ENCODE measurements at regions not wholly inside any gene's neighbourhood (a gene's known extent, or its start where the extent isn't known, plus 50 kb on each side); places are given as distances from the start of the nearest gene placed in this dataset.

DNA sequence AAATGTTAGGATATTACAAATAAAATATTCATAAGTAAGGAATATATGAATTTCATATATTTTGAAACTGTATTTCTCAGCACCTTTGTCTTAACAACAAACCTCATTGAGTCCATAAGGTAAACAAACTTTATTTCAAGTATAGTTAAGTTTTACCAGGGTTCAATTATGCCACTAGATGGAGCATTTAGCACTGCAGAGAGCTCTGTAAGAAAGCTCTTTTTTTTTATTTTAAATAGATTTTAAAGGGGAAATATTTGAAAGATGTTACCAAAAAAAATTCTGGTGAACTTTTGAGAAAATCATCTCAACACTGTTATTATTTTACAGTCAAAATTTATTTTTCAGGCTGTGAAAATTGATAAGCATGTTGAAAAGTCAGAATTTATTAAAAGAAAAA, 955.2 kb upstream of the EYS start:
- TF ChIP-seq, protein P1, sequence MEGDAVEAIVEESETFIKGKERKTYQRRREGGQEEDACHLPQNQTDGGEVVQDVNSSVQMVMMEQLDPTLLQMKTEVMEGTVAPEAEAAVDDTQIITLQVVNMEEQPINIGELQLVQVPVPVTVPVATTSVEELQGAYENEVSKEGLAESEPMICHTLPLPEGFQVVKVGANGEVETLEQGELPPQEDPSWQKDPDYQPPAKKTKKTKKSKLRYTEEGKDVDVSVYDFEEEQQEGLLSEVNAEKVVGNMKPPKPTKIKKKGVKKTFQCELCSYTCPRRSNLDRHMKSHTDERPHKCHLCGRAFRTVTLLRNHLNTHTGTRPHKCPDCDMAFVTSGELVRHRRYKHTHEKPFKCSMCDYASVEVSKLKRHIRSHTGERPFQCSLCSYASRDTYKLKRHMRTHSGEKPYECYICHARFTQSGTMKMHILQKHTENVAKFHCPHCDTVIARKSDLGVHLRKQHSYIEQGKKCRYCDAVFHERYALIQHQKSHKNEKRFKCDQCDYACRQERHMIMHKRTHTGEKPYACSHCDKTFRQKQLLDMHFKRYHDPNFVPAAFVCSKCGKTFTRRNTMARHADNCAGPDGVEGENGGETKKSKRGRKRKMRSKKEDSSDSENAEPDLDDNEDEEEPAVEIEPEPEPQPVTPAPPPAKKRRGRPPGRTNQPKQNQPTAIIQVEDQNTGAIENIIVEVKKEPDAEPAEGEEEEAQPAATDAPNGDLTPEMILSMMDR (IDR thresholded peaks at IDR 0.05): no peak
- TF ChIP-seq POLR2A (IDR thresholded peaks at IDR 0.05) (no peak), EP300 (IDR thresholded peaks at IDR 0.05; ENCODE audit: low read depth) (no peak)
- H3K36me3 ChIP-seq: no peaks in the 10 kb centered on the region
- in situ Hi-C loops (cut with MboI; ENCODE audit: low pct_ligation_motif_present in 1 of 4, low pct_unique_long_range_greater_than_20kb in 1 of 4, low sequenced_read_pairs in 3 of 4): no loop called here
- intact Hi-C loops (cut with DNase I; ENCODE audit: low total_unique reads): no loop called here
- DNase-seq: no peak
- no peaks in the 10 kb centered on the region for H3K27me3 ChIP-seq
- H3K4me3 ChIP-seq: no peak overlapping the region
- no peaks in the 10 kb centered on the region for H3K9me3 ChIP-seq
- no peak overlapping the region for H3K27ac ChIP-seq
- no peaks in the 10 kb centered on the region for H3K4me1 ChIP-seq

DNA sequence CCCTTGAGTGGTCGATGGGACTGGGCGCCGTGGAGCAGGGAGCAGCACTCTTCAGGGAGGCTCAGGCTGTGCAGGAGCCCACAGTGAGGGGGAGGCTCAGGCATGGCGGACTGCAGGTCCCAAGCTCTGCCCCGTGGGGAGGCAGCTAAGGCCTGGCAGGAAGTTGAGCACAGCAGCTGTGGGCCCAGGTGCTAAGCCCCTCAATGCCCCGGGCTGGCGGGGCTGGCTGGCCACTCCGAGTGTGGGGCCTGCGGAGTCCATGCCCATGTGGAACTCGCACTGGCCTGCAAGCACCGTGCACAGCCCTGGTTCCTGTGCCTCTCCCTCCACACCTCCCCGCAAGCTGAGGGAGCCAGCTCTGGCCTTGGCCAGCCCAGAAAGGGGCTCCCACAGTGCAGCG, 948.4 kb upstream of the EYS start:
- in situ Hi-C loops (cut with MboI; ENCODE audit: low pct_ligation_motif_present in 1 of 4, low pct_unique_long_range_greater_than_20kb in 1 of 4, low sequenced_read_pairs in 3 of 4): no loop called here
- Histone ChIP-seq H3K9me3 (no peaks in the 10 kb centered on the region), H3K4me3 (no peak overlapping the region), H3K27me3 (no peaks in the 10 kb centered on the region), H3K4me1 (no peaks in the 10 kb centered on the region), H3K27ac (no peak overlapping the region), H3K36me3 (no peaks in the 10 kb centered on the region)
- intact Hi-C loops (cut with DNase I; ENCODE audit: low total_unique reads): no loop called here
- no peak for DNase-seq
- TF ChIP-seq POLR2AphosphoS5 (IDR thresholded peaks at IDR 0.05): no peak
- TF ChIP-seq, protein P1 (IDR thresholded peaks at IDR 0.05): no peak
- TF ChIP-seq POLR2A (IDR thresholded peaks at IDR 0.05): no peak
- no peak for TF ChIP-seq EP300 (IDR thresholded peaks at IDR 0.05; ENCODE audit: low read depth)
- 93% methylated on average over 13 of the region's 13 CpGs; no CpG with 5 or more reads in 1 of the 2 donors for WGBS, 2 donors (ENCODE audit: low coverage in 1 of 2)

DNA sequence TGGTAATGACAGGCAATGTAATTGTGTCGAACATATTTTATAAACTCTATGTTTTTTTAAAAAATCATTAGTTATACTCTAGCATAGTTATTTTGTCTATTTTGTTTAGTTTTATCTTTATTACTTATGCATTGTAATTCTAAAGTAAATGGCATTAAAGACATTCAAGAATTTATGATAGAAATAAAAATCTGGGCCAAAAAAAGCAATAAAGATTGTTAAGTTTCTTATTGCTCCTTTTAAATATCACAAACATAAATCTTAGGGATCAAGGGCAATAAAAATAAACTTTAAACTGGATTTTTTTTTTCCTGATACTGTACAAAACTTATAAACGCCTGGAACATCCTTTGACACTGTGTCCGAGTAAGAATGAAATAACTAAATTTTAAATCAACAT, 931.5 kb upstream of the EYS start:
- intact Hi-C loops (cut with DNase I; ENCODE audit: low total_unique reads): no loop called here
- no peak for DNase-seq
- no peak for TF ChIP-seq POLR2AphosphoS5 (IDR thresholded peaks at IDR 0.05)
- no peak for TF ChIP-seq POLR2A (IDR thresholded peaks at IDR 0.05)
- TF ChIP-seq EP300 (IDR thresholded peaks at IDR 0.05; ENCODE audit: low read depth): no peak
- TF ChIP-seq, protein P1 (IDR thresholded peaks at IDR 0.05): no peak
- in situ Hi-C loops (cut with MboI; ENCODE audit: low pct_ligation_motif_present in 1 of 4, low pct_unique_long_range_greater_than_20kb in 1 of 4, low sequenced_read_pairs in 3 of 4): no loop called here
- no peaks in the 10 kb centered on the region for H3K36me3 ChIP-seq
- WGBS, 2 donors (ENCODE audit: low coverage in 1 of 2): 49 to 50% methylated on average over 3 of the region's 3 CpGs
- peaks cover 0 to 4% of the 10 kb centered on the region in 2 donors for H3K9me3 ChIP-seq
- no peak overlapping the region for H3K4me3 ChIP-seq
- H3K4me1 ChIP-seq: no peaks in the 10 kb centered on the region
- H3K27ac ChIP-seq: no peak overlapping the region
- H3K27me3 ChIP-seq: no peaks in the 10 kb centered on the region

DNA sequence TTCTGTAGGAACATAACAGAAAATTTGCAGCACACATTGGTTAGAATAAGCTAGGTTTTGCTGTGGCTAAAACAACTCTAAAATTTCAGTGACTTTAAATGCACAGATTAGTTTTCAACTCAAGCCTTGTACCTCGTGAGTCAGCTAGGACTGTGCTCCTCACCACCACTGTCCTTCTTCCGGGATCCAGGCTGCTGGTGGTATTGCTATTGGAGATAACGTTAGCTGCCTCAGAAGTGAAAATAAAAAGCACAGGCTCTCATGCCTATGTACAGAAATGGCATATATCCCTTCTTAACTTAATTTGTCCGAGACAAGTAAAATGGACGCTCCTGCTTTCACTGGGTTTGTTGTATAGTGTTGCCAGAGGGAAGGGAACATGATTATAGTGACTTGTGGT, 931.1 kb upstream of the EYS start:
- peaks cover 0 to 4% of the 10 kb centered on the region in 2 donors for H3K9me3 ChIP-seq
- 66 to 69% methylated on average over 3 to 5 of the region's 5 CpGs for WGBS, 2 donors (ENCODE audit: low coverage in 1 of 2)
- no peaks in the 10 kb centered on the region for H3K4me1 ChIP-seq
- no peak for TF ChIP-seq EP300 (IDR thresholded peaks at IDR 0.05; ENCODE audit: low read depth)
- no peak for TF ChIP-seq POLR2AphosphoS5 (IDR thresholded peaks at IDR 0.05)
- TF ChIP-seq POLR2A (IDR thresholded peaks at IDR 0.05): no peak
- TF ChIP-seq, protein P1 (IDR thresholded peaks at IDR 0.05): no peak
- H3K27ac ChIP-seq: no peak overlapping the region
- DNase-seq: no peak
- H3K27me3 ChIP-seq: no peaks in the 10 kb centered on the region
- in situ Hi-C loops (cut with MboI; ENCODE audit: low pct_ligation_motif_present in 1 of 4, low pct_unique_long_range_greater_than_20kb in 1 of 4, low sequenced_read_pairs in 3 of 4): no loop called here
- H3K36me3 ChIP-seq: no peaks in the 10 kb centered on the region
- intact Hi-C loops (cut with DNase I; ENCODE audit: low total_unique reads): no loop called here
- no peak overlapping the region for H3K4me3 ChIP-seq
